CD4-positive, alpha-beta T cell treated with Interleukin-4 for 4 hours (primary cell): ENCODE measurements at regions not wholly inside any gene's neighbourhood (a gene's known extent, or its start where the extent isn't known, plus 50 kb on each side); places are given as distances from the start of the nearest gene placed in this dataset.
"Not testable (repeated sequence)": the region's sequence is repeated elsewhere in the genome, so short reads cannot be mapped to it uniquely, and the experiment has no call there.

Experiments used
- DNase-seq: peaks from one replicate; pipeline ENCODE4 v3.0.0-alpha.2; 2020

GRCh38 chr4:120636120-120636630 lies 286.4 kb downstream of the PRDM5 start:
- DNase-seq: no peak

GRCh38 chr4:120633810-120634209 lies 288.7 kb downstream of the PRDM5 start:
- DNase-seq: no peak

- no peak for DNase-seq
Measured at GRCh38 chr4:120630427-120630826, 292.1 kb downstream of the PRDM5 start.

- DNase-seq: no peak
Measured at GRCh38 chr4:120629546-120630108, 292.9 kb downstream of the PRDM5 start.

- DNase-seq: no peak
Measured at GRCh38 chr4:120622601-120623000, 299.9 kb downstream of the PRDM5 start.

GRCh38 chr4:120617171-120617570 lies 305.4 kb downstream of the PRDM5 start:
- DNase-seq: no peak

- DNase-seq: no peak
Measured at GRCh38 chr4:120616041-120616440, 306.5 kb downstream of the PRDM5 start.

GRCh38 chr4:120613778-120614177 lies 308.7 kb downstream of the PRDM5 start:
- DNase-seq: no peak

GRCh38 chr4:120611092-120611491 lies 311.4 kb downstream of the PRDM5 start:
- DNase-seq: no peak

GRCh38 chr4:120591038-120591437 lies 331.5 kb downstream of the PRDM5 start:
- no peak for DNase-seq

GRCh38 chr4:120589787-120590186 lies 332.7 kb downstream of the PRDM5 start:
- no peak for DNase-seq

GRCh38 chr4:120568731-120569130 lies 353.8 kb downstream of the PRDM5 start:
- no peak for DNase-seq

- no peak for DNase-seq
Measured at GRCh38 chr4:120561648-120562047, 360.9 kb downstream of the PRDM5 start.

GRCh38 chr4:120557372-120557771 lies 365.2 kb downstream of the PRDM5 start:
- DNase-seq: no peak

- DNase-seq: no peak
Measured at GRCh38 chr4:120555058-120555457, 367.5 kb downstream of the PRDM5 start.

- no peak for DNase-seq
Measured at GRCh38 chr4:120554086-120554485, 368.4 kb downstream of the PRDM5 start.

GRCh38 chr4:120550624-120551220 lies 371.8 kb downstream of the PRDM5 start:
- not testable (repeated sequence) for DNase-seq

GRCh38 chr4:120549011-120549570 lies 373.4 kb downstream of the PRDM5 start:
- no peak for DNase-seq

- DNase-seq: no peak
Measured at GRCh38 chr4:120545391-120545790, 377.1 kb downstream of the PRDM5 start.

- no peak for DNase-seq
Measured at GRCh38 chr4:120544838-120545237, 377.7 kb downstream of the PRDM5 start.

- no peak for DNase-seq
Measured at GRCh38 chr4:120540625-120541024, 381.9 kb downstream of the PRDM5 start.

- no peak for DNase-seq
Measured at GRCh38 chr4:120536884-120537283, 385.6 kb downstream of the PRDM5 start.

GRCh38 chr4:120528428-120528827 lies 394.1 kb downstream of the PRDM5 start:
- DNase-seq: no peak

- DNase-seq: no peak
Measured at GRCh38 chr4:120526033-120526432, 396.5 kb downstream of the PRDM5 start.

GRCh38 chr4:120525106-120525505 lies 397.4 kb downstream of the PRDM5 start:
- DNase-seq: no peak
